ENCODE measurements at regions not wholly inside any gene's neighbourhood (a gene's known extent, or its start where the extent isn't known, plus 50 kb on each side); places are given as distances from the start of the nearest gene placed in this dataset.

- no peaks in the 10 kb centered on the region for H3K9me3 ChIP-seq (ENCODE audit: insufficient read depth in 2 of 2, low read depth in 1 of 2, low read length in 1 of 2)
- no peak overlapping the region for H3K14ac ChIP-seq (ENCODE audit: insufficient read length)
- H3K4ac ChIP-seq (replicated peaks; ENCODE audit: insufficient read length, low read depth, low read length): no peak overlapping the region
- no peak overlapping the region for H3K4me2 ChIP-seq (ENCODE audit: insufficient read depth in 1 of 2, low read depth in 2 of 2, low read length in 2 of 2)
- H3K36me3 ChIP-seq (ENCODE audit: control insufficient read depth in 2 of 4, insufficient read depth in 4 of 4, low read length in 3 of 4): no peaks in the 10 kb centered on the region
- no peaks in the 10 kb centered on the region for H4K20me1 ChIP-seq (replicated peaks in 1 of 2; ENCODE audit: control insufficient read depth in 1 of 2, insufficient read depth in 2 of 2, low read length in 2 of 2)
- H4K5ac ChIP-seq (ENCODE audit: insufficient read length, low read depth, low read length): no peak overlapping the region
- no peak overlapping the region for H2BK12ac ChIP-seq (ENCODE audit: low read depth, low read length)
- H2BK15ac ChIP-seq (ENCODE audit: low read length): no peak overlapping the region
- no peak overlapping the region for H3K56ac ChIP-seq (replicated peaks; ENCODE audit: insufficient read length, low read depth, low read length)
- DNase-seq (ENCODE audit: low read depth in 1 of 2, low spot score in 2 of 2): no peak
- no peak for FAIRE-seq
- no peaks in the 10 kb centered on the region for H3K79me2 ChIP-seq (ENCODE audit: control insufficient read depth in 1 of 2, insufficient read depth in 2 of 2, low read length in 2 of 2)
- CTCF ChIA-PET (ENCODE audit: partially characterized antibody): interaction anchor here (1.1 kb wide), 1 partner anchor 17 kb away, joined by 6 read pairs; no protein-coding TSS in a partner anchor
- H2BK120ac ChIP-seq (replicated peaks; ENCODE audit: low read depth, low read length): no peak overlapping the region
- no peak overlapping the region for H2BK5ac ChIP-seq (ENCODE audit: low read depth, low read length)
- POLR2A ChIA-PET (ENCODE audit: partially characterized antibody): no interaction called here
- H3K27me3 ChIP-seq (replicated peaks in 1 of 4; ENCODE audit: control insufficient read depth in 3 of 4, extremely low read depth in 1 of 4, insufficient read depth in 3 of 4, low read length in 3 of 4): no peaks in the 10 kb centered on the region
- no peak overlapping the region for H3K23ac ChIP-seq (ENCODE audit: insufficient read length)
- no peak overlapping the region for H2BK20ac ChIP-seq (ENCODE audit: low read length)
- no peaks in the 10 kb centered on the region for H3K4me1 ChIP-seq (replicated peaks in 1 of 4; ENCODE audit: control insufficient read depth in 3 of 4, insufficient read depth in 4 of 4, low read length in 3 of 4)
- H2AFZ ChIP-seq (ENCODE audit: low read length): no peak overlapping the region
- H3K18ac ChIP-seq (ENCODE audit: extremely low read depth, low read length): no peak overlapping the region
- no peak overlapping the region for H4K91ac ChIP-seq (replicated peaks; ENCODE audit: insufficient read length, low read length)
- no peaks in the 10 kb centered on the region for H3K79me1 ChIP-seq (ENCODE audit: low read depth, low read length)
- no peak overlapping the region for H3K9ac ChIP-seq (replicated peaks in 1 of 4; ENCODE audit: extremely low read depth in 1 of 4, low read depth in 3 of 4, low read length in 3 of 4)
- 96% methylated on average over 3 of the region's 3 CpGs; no CpG with 5 or more reads in 1 of the 2 experiments for WGBS, 2 experiments (ENCODE audit: extremely low coverage in 1 of 2, insufficient coverage in 1 of 2, insufficient read length in 1 of 2, insufficient replicate concordance in 2 of 2, low coverage in 1 of 2, low lambda C conversion rate in 2 of 2, missing lambda C conversion rate in 1 of 2)
- no peak overlapping the region for H3K4me3 ChIP-seq (ENCODE audit: extremely low read depth in 1 of 4, insufficient read depth in 2 of 4, low read depth in 3 of 4, low read length in 4 of 4)
- H2AK5ac ChIP-seq (ENCODE audit: low read depth, low read length): no peak overlapping the region
- no peak overlapping the region for H4K8ac ChIP-seq (ENCODE audit: extremely low read depth, insufficient read depth, low read length)
- no peaks in the 10 kb centered on the region for H3K23me2 ChIP-seq (ENCODE audit: low read depth, low read length)
- H3K27ac ChIP-seq (ENCODE audit: low read depth, low read length): no peak overlapping the region
- TF ChIP-seq EZH2 (IDR thresholded peaks at IDR 0.05; ENCODE audit: low read depth, low read length, severe bottlenecking) (no peak), SP1 (IDR thresholded peaks at IDR 0.05; ENCODE audit: low read depth, low read length) (no peak), POLR2AphosphoS5 (IDR thresholded peaks at IDR 0.05; ENCODE audit: low read depth, low read length) (no peak), GTF2F1 (IDR thresholded peaks at IDR 0.05; ENCODE audit: borderline replicate concordance, low read depth, low read length) (no peak), CREB1 (IDR thresholded peaks at IDR 0.05) (no peak), BRCA1 (IDR thresholded peaks at IDR 0.05; ENCODE audit: low read depth, low read length) (no peak), PHF8 (conservative IDR thresholded peaks at IDR 0.05; ENCODE audit: low read depth, low read length) (no peak), JUND (IDR thresholded peaks at IDR 0.05; ENCODE audit: low read length) (no peak), RNF2 (IDR thresholded peaks at IDR 0.05; ENCODE audit: borderline replicate concordance, low read depth, low read length, missing control alignments, poor library complexity, severe bottlenecking) (no peak), KDM5A (IDR thresholded peaks at IDR 0.05; ENCODE audit: low read length) (no peak)
- TF ChIP-seq, protein P1, sequence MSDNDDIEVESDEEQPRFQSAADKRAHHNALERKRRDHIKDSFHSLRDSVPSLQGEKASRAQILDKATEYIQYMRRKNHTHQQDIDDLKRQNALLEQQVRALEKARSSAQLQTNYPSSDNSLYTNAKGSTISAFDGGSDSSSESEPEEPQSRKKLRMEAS (IDR thresholded peaks at IDR 0.05): no peak
- TF ChIP-seq, protein P2, sequence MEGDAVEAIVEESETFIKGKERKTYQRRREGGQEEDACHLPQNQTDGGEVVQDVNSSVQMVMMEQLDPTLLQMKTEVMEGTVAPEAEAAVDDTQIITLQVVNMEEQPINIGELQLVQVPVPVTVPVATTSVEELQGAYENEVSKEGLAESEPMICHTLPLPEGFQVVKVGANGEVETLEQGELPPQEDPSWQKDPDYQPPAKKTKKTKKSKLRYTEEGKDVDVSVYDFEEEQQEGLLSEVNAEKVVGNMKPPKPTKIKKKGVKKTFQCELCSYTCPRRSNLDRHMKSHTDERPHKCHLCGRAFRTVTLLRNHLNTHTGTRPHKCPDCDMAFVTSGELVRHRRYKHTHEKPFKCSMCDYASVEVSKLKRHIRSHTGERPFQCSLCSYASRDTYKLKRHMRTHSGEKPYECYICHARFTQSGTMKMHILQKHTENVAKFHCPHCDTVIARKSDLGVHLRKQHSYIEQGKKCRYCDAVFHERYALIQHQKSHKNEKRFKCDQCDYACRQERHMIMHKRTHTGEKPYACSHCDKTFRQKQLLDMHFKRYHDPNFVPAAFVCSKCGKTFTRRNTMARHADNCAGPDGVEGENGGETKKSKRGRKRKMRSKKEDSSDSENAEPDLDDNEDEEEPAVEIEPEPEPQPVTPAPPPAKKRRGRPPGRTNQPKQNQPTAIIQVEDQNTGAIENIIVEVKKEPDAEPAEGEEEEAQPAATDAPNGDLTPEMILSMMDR (IDR thresholded peaks at IDR 0.05; ENCODE audit: control extremely low read depth in 1 of 3, insufficient read depth in 1 of 3, low read depth in 1 of 3, low read length in 3 of 3): no peak
These were observed 555.3 kb upstream of the MAP3K7 start for GRCh38 chr6:91142154-91142553.

Measured in H1 (cell line).